Gastrocnemius medialis (tissue), 4 donors: ENCODE measurements at regions not wholly inside any gene's neighbourhood (a gene's known extent, or its start where the extent isn't known, plus 50 kb on each side); places are given as distances from the start of the nearest gene placed in this dataset.
"Not testable (repeated sequence)": the region's sequence is repeated elsewhere in the genome, so short reads cannot be mapped to it uniquely, and the experiment has no call there.

Experiments used
- CTCF ChIP-seq, 5 experiments: fragments of 450-650 bp in 3 of 5; fragments of 200-600 bp in 2 of 5; sonication (generic) in 2 of 5; IDR thresholded peaks in 4 of 5; conservative IDR thresholded peaks in 1 of 5; 1 replicate in 4 of 5; 2 replicates in 1 of 5; pipeline ENCODE4 v1.5.1; 2016 to 2019; ENCODE audit warnings: antibody characterized with exemption in 5 of 5, mild to moderate bottlenecking in 3 of 5, moderate library complexity in 3 of 5
- POLR2A ChIP-seq, 2 donors: fragments of 450-650 bp; IDR thresholded peaks; one replicate each; pipeline ENCODE4 v1.6.1; 2017; ENCODE audit warnings: antibody characterized with exemption in 2 of 2, mild to moderate bottlenecking in 2 of 2, moderate library complexity in 2 of 2

GRCh38 chr15:84173231-84173610, 62.4 kb upstream of the GOLGA6L4 start:
- not testable (repeated sequence) for TF ChIP-seq CTCF (IDR thresholded peaks at IDR 0.05 in 4 of 5, conservative IDR thresholded peaks at IDR 0.05 in 1 of 5); POLR2A (IDR thresholded peaks at IDR 0.05)
